SK-N-MC (cell line): ENCODE measurements at regions not wholly inside any gene's neighbourhood (a gene's known extent, or its start where the extent isn't known, plus 50 kb on each side); places are given as distances from the start of the nearest gene placed in this dataset.

Source experiments
- DNase-seq: peaks from one replicate; pipeline ENCODE4 v3.0.0-alpha.2; 2011; ENCODE audit warnings: low read depth, low spot score
- H3K27ac ChIP-seq: fragments of 200-600 bp; sonication (generic); 2 replicates; pipeline ENCODE4 v1.5.1; 2016; ENCODE audit warnings: mixed run types
- H3K36me3 ChIP-seq: fragments of 200-600 bp; sonication (generic); 2 replicates; pipeline ENCODE4 v1.6.1; 2017; ENCODE audit warnings: antibody characterized with exemption, low read length, mixed read lengths; ENCODE audit not compliant: insufficient read depth
- H3K4me3 ChIP-seq: fragments of 200-600 bp; sonication (generic); 2 replicates; pipeline ENCODE4 v1.5.1; 2016
- H3K9ac ChIP-seq: fragments of 200-600 bp; sonication (generic); 2 replicates; pipeline ENCODE4 v1.8.0; 2017; ENCODE audit warnings: mixed run types, mixed read lengths; ENCODE audit not compliant: insufficient read length
- H3K9me3 ChIP-seq: fragments of 200-600 bp; sonication (generic); 2 replicates; pipeline ENCODE4 v1.6.1; 2017; ENCODE audit warnings: low read depth, mild to moderate bottlenecking, antibody characterized with exemption, low read length, moderate library complexity, mixed read lengths
- EZH2 ChIP-seq: fragments of 200-600 bp; sonication (generic); IDR thresholded peaks from one replicate; pipeline ENCODE4 v1.6.1; 2017; ENCODE audit warnings: antibody characterized with exemption
- FOXP2 ChIP-seq: optimal IDR thresholded peaks from 2 replicates; pipeline ENCODE3; 2011; ENCODE audit warnings: mild to moderate bottlenecking, moderate library complexity; ENCODE audit not compliant: insufficient read depth; ENCODE audit errors: extremely low read length, control extremely low read depth
- POLR2AphosphoS5 ChIP-seq: IDR thresholded peaks from 2 replicates; pipeline ENCODE4 v1.6.1; 2012; ENCODE audit warnings: mild to moderate bottlenecking, low read depth, low read length, borderline replicate concordance

DNA sequence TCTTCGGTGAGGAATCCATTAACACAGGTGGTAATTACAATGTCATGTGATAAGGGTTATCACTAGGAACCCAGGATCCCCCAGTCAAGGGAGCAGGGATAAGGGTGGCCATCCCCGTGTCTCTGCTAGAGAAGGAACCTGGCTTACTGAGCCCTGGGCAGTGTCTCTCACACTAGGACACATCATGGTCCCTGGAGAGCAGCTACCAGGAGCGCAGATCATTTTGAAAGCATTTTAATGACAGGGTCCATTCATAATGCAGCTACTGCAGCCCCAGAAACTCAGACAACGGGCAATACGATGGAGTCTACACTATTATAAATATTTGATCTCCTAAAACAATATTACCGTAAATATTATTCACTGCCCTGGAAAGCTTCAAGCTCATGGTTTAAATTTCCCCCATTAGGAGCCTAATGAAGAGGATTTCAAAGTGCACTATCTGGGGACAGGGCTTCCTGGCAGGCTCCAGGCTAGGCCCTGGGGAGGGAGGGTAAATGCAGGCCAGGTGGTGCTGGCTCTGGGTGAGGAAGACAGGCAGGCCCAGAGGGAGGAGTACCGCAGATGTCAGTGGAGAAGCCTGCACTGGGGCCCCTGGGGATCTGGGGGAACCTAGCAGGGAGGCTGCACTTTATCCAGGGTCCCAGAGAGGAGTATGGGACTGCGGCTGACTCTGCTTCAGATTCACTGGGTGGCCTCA lies 52.6 kb upstream of the LOXL4 start:
- DNase-seq: no peak
- Histone ChIP-seq H3K27ac (no peak overlapping the region), H3K36me3 (no peaks in the 10 kb centered on the region), H3K9me3 (no peaks in the 10 kb centered on the region), H3K4me3 (no peak overlapping the region), H3K9ac (no peak overlapping the region)
- TF ChIP-seq EZH2: no peak
- no peak for TF ChIP-seq POLR2AphosphoS5
- TF ChIP-seq FOXP2: no peak

DNA sequence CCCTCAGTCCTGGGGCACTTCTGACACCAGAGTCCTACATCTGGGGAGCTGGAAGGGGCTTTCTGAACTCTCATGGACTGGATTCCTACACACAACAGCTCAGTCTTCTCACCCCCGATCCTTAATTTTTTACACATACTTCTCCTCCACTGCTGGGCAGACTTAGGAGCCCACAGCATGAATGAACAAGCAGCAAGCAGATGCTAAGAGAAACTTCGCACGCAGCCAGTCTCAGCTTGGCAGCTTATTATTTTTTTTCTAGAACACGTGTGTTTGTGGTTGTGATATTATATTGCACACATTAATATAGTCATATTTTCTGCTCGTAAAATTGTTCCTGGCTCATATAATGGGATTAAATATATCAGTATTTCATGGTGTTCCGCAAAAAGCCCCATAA lies 50.9 kb upstream of the LOXL4 start:
- Histone ChIP-seq H3K9me3 (no peaks in the 10 kb centered on the region), H3K27ac (no peak overlapping the region), H3K9ac (no peak overlapping the region), H3K36me3 (no peaks in the 10 kb centered on the region), H3K4me3 (no peak overlapping the region)
- DNase-seq: no peak
- TF ChIP-seq FOXP2: no peak
